ENCODE measurements at regions not wholly inside any gene's neighbourhood (a gene's known extent, or its start where the extent isn't known, plus 50 kb on each side); places are given as distances from the start of the nearest gene placed in this dataset.

DNA sequence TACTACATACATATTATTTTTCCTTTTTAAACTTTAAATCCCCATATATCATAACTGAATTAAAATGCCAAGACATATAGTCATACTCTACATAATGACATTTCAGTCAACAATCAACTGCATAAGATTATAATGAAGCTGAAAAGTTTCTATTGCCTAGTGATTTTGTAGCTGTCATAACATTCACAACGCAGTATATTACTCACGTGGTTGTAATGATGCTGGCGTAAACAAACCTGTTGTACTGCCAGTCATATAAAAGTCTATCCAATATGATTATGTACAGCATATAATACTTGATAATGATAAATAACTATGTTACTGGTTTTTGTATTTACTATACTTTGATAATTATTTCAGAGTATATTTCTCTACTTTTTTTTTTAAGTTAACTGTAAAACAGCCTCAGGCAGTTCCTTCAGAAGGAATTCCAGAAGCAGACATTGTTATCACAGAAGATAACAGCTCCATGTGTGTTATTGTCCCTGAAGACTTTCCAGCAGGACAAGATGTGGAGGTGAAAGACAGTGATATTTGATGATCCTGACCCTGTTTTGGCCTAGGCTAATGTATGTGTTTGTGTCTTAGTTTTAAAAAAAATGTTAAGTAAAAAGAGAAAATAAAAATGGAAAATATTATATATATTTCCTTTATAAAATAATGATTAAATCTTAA is 443.4 kb upstream of the UBE2E2 start:
- no peaks in the 10 kb centered on the region for H3K27me3 ChIP-seq (ENCODE audit: insufficient read depth)

More for the DNA sequence above, 443.4 kb upstream of the UBE2E2 start:
- CTCF ChIA-PET, result interaction anchor here (1.4 kb wide), 1 partner anchor 611 kb away, joined by 3 read pairs; no protein-coding TSS in a partner anchor
- no peak for DNase-seq
- H3K27ac ChIP-seq (ENCODE audit: low read depth in 2 of 2, low read length in 1 of 2), result no peak overlapping the region
- H3F3A ChIP-seq (replicated peaks; ENCODE audit: insufficient read depth), result no peaks in the 10 kb centered on the region
- no peaks in the 10 kb centered on the region for H3K79me2 ChIP-seq (ENCODE audit: insufficient read depth)
- no peak overlapping the region for H3K9ac ChIP-seq
- no peaks in the 10 kb centered on the region for H3K36me3 ChIP-seq (replicated peaks in 1 of 2; ENCODE audit: control insufficient read depth in 1 of 2, insufficient read depth in 2 of 2, low read length in 1 of 2)
- no peaks in the 10 kb centered on the region for H3K9me3 ChIP-seq
- TF ChIP-seq MEF2A (IDR thresholded peaks at IDR 0.05; ENCODE audit: borderline replicate concordance, low read depth) (no peak), IRF3 (IDR thresholded peaks at IDR 0.05; ENCODE audit: low read depth, low read length) (no peak), CTCF (IDR thresholded peaks at IDR 0.05) (no peak), YY1 (IDR thresholded peaks at IDR 0.05; ENCODE audit: low read depth) (no peak), MXI1 (IDR thresholded peaks at IDR 0.05; ENCODE audit: low read depth, low read length) (no peak), SMC3 (IDR thresholded peaks at IDR 0.05; ENCODE audit: low read depth, low read length) (no peak), TAF1 (IDR thresholded peaks at IDR 0.05; ENCODE audit: borderline replicate concordance, low read depth, low read length) (no peak), ELF1 (IDR thresholded peaks at IDR 0.05) (no peak), TEAD4 (IDR thresholded peaks at IDR 0.05; ENCODE audit: borderline replicate concordance, insufficient read depth) (no peak), RCOR1 (IDR thresholded peaks at IDR 0.05; ENCODE audit: low read length) (no peak), SIN3A (IDR thresholded peaks at IDR 0.05; ENCODE audit: borderline replicate concordance, low read depth, low read length) (no peak), RAD21 (IDR thresholded peaks at IDR 0.05; ENCODE audit: low read length) (no peak), NFIC (IDR thresholded peaks at IDR 0.05; ENCODE audit: borderline replicate concordance) (no peak), PBX3 (IDR thresholded peaks at IDR 0.05) (no peak), POLR2AphosphoS5 (IDR thresholded peaks at IDR 0.05; ENCODE audit: low read depth, low read length) (no peak), TCF12 (IDR thresholded peaks at IDR 0.05) (no peak), FOXM1 (IDR thresholded peaks at IDR 0.05; ENCODE audit: low read depth) (no peak)
- TF ChIP-seq, protein P1, sequence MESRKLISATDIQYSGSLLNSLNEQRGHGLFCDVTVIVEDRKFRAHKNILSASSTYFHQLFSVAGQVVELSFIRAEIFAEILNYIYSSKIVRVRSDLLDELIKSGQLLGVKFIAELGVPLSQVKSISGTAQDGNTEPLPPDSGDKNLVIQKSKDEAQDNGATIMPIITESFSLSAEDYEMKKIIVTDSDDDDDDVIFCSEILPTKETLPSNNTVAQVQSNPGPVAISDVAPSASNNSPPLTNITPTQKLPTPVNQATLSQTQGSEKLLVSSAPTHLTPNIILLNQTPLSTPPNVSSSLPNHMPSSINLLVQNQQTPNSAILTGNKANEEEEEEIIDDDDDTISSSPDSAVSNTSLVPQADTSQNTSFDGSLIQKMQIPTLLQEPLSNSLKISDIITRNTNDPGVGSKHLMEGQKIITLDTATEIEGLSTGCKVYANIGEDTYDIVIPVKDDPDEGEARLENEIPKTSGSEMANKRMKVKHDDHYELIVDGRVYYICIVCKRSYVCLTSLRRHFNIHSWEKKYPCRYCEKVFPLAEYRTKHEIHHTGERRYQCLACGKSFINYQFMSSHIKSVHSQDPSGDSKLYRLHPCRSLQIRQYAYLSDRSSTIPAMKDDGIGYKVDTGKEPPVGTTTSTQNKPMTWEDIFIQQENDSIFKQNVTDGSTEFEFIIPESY (IDR thresholded peaks at IDR 0.05; ENCODE audit: borderline replicate concordance, low read depth), result no peak
- TF ChIP-seq, protein P2, sequence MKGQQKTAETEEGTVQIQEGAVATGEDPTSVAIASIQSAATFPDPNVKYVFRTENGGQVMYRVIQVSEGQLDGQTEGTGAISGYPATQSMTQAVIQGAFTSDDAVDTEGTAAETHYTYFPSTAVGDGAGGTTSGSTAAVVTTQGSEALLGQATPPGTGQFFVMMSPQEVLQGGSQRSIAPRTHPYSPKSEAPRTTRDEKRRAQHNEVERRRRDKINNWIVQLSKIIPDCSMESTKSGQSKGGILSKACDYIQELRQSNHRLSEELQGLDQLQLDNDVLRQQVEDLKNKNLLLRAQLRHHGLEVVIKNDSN (IDR thresholded peaks at IDR 0.05; ENCODE audit: borderline replicate concordance, low read depth), result no peak
- TF ChIP-seq, protein P3, sequence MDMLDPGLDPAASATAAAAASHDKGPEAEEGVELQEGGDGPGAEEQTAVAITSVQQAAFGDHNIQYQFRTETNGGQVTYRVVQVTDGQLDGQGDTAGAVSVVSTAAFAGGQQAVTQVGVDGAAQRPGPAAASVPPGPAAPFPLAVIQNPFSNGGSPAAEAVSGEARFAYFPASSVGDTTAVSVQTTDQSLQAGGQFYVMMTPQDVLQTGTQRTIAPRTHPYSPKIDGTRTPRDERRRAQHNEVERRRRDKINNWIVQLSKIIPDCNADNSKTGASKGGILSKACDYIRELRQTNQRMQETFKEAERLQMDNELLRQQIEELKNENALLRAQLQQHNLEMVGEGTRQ (IDR thresholded peaks at IDR 0.05; ENCODE audit: borderline replicate concordance, low read depth, low read length), result no peak
- POLR2A ChIA-PET, result no interaction called here
- no peaks in the 10 kb centered on the region for H3K9me2 ChIP-seq
- no peak overlapping the region for H2AFZ ChIP-seq (ENCODE audit: low read depth)
- no peak overlapping the region for H3K4me3 ChIP-seq (ENCODE audit: low read depth in 2 of 2, low read length in 1 of 2)
- no peaks in the 10 kb centered on the region for H4K20me1 ChIP-seq (ENCODE audit: insufficient read depth)
- no peak overlapping the region for H3K4me2 ChIP-seq
- 41% methylated on average over 3 of the region's 3 CpGs for WGBS (ENCODE audit: low lambda C conversion rate)
- H3K4me1 ChIP-seq (ENCODE audit: control insufficient read depth in 1 of 2, insufficient read depth in 2 of 2, low read depth in 1 of 2, low read length in 1 of 2), result no peaks in the 10 kb centered on the region

All from SK-N-SH (cell line).